GM19238 (cell line): ENCODE measurements at regions not wholly inside any gene's neighbourhood (a gene's known extent, or its start where the extent isn't known, plus 50 kb on each side); places are given as distances from the start of the nearest gene placed in this dataset.
"Not testable (repeated sequence)": the region's sequence is repeated elsewhere in the genome, so short reads cannot be mapped to it uniquely, and the experiment has no call there.

ENCODE experiments used
- DNase-seq: peaks from one replicate; pipeline ENCODE4 v3.0.0; 2011; ENCODE audit warnings: low spot score; ENCODE audit not compliant: insufficient read length

DNA sequence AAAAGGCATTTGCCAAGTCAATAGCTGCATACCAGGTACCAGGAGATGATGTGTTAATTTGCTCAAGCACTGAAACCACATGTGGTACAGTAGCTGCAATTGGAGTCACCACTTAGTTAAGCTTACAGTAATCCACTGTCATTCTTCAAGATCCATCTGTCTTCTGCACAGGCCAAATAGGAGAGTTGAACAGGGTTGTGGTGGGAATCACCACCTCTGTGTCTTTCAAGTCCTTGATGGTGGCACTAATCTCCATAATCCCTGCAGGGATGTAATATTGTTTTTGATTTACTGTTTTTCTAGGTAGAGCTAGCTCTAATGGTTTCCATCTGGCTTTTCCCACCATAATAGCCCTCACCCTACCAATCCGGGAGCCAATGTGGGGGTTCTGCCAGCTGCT lies 91.9 kb downstream of the FCRL5 start:
- no peak for DNase-seq

DNA sequence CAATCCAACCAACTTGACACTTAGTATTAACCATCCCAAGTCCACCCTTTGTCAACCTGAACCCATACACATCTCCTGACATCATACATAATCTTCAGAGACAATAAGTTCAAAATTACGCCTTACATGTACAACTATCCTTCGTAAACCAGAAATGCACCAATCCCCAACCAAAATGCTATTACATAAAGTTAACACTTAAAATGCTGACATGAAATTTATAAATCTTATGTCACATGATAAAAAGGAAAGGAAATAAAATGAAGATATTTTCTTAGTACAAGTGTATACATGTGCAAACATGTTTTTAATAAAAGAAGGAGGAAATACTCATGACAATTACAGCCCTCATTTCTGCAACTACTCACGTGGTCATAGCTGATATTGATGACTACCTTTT lies 95.0 kb downstream of the FCRL5 start:
- DNase-seq = no peak

DNA sequence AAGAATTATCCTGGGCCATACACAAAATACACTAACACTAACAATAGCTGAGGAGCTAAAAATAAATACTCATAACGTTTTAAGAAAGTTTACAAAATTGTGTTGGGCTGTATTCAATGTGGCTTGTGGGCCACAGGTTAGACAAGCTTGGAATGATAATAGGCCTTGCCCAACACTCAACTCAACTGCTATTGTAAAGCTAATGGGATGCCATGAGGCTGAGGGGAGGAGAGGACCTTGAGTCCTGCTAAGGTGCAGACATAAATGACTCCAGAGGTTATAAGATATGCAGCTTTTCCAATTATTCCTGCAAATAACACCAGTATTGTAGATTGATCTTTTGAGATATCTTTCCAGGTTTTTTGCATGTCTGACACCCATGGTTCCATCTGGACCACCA lies 97.0 kb downstream of the FCRL5 start:
- DNase-seq = no peak

GRCh38 chr1:157450106-157450505 lies 102.2 kb downstream of the FCRL5 start:
- no peak for DNase-seq

DNA sequence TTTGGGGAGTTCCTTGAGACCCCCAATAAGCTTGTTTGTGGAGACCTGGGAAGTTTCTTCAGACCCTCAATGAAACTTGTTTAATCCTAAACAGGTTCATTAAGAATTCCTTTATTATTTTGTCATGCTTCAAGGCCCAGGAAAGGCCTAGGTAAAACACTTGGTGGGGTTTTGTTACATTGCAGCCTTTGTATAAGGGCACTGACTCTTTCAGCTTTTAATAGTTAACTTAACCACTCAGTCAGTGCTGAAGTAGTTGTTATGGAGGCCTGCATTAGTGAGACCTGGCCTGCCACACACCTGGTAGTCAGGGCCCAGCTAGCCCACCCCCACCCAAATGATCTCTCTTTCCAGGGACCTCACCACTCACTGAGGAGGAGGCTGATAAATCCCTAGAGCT lies 103.7 kb downstream of the FCRL5 start:
- DNase-seq = no peak

GRCh38 chr1:157446356-157446755 lies 106.0 kb downstream of the FCRL5 start:
- not testable (repeated sequence) for DNase-seq

DNA sequence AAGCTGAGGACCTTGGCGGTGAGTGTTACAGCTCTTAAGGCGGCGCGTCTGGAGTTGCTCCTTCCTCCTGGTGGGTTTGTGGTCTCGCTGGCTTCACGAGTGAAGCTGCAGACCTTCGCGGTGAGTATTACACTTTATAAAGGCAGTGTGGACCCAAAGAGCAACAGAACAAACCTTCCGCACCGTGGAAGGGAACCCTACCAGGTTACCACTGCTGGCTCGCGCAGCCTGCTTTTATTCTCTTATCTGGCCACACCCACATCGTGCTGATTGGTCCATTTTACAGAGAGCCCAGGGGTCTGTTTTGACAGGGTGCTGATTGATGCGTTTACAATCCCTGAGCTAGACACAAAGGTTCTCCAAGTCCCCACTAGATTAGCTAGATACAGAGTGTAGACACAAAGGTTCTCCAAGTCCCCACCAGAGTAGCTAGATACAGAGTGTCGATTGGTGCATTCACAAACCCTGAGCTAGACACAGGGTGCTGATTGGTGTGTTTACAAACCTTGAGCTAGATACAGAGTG lies 106.6 kb downstream of the FCRL5 start:
- not testable (repeated sequence) for DNase-seq

- no peak for DNase-seq
These were observed 110.2 kb downstream of the FCRL5 start for GRCh38 chr1:157442065-157442464.

- no peak for DNase-seq
These were observed 112.9 kb downstream of the FCRL5 start for GRCh38 chr1:157439302-157439954.

DNA sequence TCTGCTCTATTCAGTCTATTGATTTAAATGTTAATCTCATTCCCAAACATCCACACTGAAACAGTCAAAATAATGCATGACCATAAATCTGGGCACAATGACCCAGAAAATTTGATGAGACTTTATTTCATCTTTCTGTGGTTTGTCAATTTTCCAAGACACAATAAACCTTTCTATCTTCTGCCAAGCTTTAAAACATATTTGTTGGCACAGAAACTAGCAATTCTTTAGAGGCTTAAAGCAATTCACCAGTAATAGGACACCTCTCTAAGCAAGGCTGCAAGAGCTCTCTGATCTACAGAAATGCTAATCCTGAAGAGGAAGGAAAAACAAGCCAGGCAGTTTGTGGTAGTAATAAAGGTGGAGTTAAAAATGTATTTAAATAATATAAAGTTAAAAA lies 113.7 kb downstream of the FCRL5 start:
- DNase-seq = no peak

- no peak for DNase-seq
These were observed 114.2 kb downstream of the FCRL5 start for GRCh38 chr1:157438146-157438545.

DNA sequence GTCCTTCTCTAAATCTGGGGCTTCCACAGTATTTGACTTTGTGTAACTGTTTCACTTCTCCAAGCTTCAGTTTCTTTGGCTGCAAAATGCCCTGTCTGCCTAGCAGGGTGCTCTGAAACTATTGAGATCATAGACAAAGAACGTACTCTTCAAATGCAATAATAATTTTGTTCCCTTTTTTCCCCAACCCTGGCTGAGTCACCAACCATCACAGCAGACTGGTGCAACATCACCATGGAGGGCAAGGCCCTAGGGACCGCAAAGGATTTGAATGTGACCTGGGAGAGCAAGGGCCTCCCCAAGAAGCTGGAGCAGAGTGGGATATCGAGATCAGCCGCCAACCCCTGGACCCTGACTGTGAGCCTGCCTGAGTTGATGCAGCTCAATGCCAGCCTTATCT lies 115.0 kb downstream of the FCRL5 start:
- no peak for DNase-seq

- no peak for DNase-seq
These were observed 120.6 kb downstream of the FCRL5 start for GRCh38 chr1:157431751-157432150.

DNA sequence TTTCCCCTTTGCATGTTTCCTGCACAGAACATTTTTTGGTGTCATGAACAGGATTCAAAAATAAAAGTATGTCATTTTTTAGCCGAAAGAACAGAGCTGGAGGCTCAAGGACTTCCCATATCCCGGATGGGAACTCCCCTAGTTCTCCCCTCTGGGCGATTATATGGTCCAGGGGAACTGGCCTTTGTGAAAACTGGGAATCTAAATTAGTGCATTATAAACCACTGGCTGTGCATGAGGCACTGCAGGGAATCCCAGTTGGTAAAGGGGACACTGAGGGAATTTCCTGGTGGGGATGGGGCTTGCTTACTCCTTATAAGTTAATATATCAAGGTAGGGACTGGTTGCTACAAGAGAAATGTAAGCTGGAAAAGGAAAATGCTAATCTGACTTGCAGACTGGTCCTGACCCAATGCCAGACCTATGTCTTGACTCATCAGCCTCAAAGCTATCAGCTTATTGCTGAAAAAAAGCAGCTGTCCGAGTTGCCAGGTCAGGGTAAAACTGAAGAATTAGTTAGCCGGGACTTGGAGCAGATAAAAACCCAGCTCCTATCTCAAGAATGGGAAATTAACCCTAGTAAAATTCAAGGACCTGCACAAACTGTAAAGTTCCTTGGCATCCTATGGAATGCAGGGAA lies 122.6 kb downstream of the FCRL5 start:
- DNase-seq = no peak

DNA sequence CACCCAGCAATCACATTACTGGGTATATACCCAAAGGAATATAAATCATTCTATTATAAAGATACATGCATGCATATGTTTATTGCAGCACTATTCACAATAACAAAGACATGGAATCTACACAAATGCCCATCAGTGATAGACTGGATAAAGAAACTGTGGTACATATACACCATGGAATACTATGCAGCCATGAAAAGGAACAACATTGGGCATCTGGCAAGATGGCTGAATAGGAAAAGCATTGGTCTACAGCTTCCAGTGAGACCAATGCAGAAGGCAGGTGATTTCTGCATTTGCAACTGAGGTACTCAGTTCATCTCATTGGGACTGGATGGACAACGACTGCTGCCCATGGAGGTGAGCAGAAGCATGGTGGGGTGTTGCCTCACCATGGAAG lies 128.6 kb downstream of the FCRL5 start:
- not testable (repeated sequence) for DNase-seq

DNA sequence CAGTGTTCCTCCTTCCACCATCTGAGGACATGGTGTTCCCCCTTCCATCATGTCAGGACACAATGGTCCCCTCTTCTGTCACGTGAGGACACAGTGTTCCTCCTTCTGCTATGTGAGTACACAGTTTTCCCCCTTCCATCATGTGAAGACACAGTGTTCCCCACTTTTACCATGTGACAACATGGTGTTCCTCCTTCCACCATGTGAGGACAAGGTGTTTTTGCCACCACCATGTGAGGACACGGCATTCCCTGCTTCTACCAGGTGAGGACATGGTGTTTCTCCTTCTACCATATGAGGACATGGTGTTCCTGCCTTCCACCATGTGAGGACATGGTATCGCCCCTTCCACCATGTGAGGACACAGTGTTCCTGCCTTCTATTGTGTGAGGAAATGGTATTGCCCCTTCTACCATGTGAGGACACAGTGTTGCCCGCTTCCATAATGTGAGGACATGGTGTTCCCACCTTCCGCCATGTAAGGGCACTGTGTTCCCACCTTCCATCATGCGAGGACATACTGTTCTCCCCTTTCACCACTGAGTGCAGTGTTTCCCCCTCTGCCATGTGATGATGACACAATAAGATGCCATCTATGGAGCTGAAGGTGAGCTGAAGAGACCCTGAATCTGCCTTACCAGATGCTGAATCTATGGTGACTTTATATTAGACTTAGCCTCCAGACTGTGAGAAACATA lies 132.3 kb downstream of the FCRL5 start:
- DNase-seq = no peak

GRCh38 chr1:157418659-157419058 lies 133.7 kb downstream of the FCRL5 start:
- no peak for DNase-seq

- no peak for DNase-seq
These were observed 134.1 kb downstream of the FCRL5 start for GRCh38 chr1:157418231-157418630.

DNA sequence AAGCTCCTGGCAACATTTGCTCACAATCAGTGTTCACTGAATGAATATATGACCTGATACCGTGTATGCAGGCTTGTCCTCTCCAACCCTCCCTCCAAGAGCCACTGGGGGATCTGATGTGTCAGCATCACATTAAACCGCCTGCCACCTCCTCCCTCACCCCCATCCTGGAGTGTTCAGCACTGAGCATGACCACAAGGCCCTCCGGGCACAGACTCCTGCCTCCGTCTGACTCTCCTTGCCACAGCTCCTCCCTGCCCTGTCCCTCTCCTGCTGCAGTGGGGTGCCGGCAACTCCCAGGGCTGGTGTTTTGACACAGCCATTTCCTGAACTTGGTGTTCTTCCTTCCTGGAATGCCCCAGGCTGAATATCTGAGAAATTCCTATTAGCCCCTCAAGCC lies 136.7 kb downstream of the FCRL5 start:
- no peak for DNase-seq

GRCh38 chr1:157412308-157412707 lies 140.0 kb downstream of the FCRL5 start:
- DNase-seq = no peak

GRCh38 chr1:157411769-157412168 lies 140.5 kb downstream of the FCRL5 start:
- no peak for DNase-seq

DNA sequence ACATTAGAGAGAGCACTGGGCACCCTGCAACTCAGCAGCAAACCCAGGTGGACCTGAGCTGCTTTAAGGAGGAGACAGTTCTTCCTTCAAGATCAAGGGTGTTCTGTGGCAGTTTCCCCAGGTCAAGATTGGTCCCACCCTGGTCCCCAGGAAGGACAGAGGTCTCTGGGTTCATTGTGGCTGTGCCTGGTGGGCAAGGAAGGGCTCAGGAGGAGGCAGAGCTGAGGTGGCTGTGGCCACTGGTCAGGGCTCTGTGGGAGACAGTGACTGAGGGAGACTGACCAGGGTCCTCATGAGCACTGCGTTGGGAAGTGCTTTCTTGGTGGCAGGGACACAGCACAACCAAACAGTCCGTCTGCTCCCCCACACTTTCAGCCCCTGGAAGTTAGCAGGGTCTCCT lies 141.3 kb downstream of the FCRL5 start:
- DNase-seq = no peak

- DNase-seq = no peak
These were observed 141.9 kb downstream of the FCRL5 start for GRCh38 chr1:157410457-157410856.
